Endothelial cell of umbilical vein (primary cell): ENCODE measurements at regions not wholly inside any gene's neighbourhood (a gene's known extent, or its start where the extent isn't known, plus 50 kb on each side); places are given as distances from the start of the nearest gene placed in this dataset.

ENCODE experiments used
- CTCF ChIP-seq, 2 donors: IDR thresholded peaks; 1 replicate in 1 of 2; 2 replicates in 1 of 2; pipeline ENCODE4 v1.5.1; 2011; ENCODE audit warnings: low read length in 2 of 2, mild to moderate bottlenecking in 2 of 2, moderate library complexity in 2 of 2, control low read depth in 1 of 2, inconsistent platforms in 1 of 2, low read depth in 1 of 2; ENCODE audit not compliant: insufficient read depth in 1 of 2; ENCODE audit errors: extremely low read depth in 1 of 2
- EZH2 ChIP-seq: IDR thresholded peaks from 2 replicates; pipeline ENCODE4 v1.6.1; 2012; ENCODE audit warnings: borderline replicate concordance, low read depth, mild to moderate bottlenecking, moderate library complexity, low read length, inconsistent platforms; ENCODE audit not compliant: severe bottlenecking
- FOS ChIP-seq: IDR thresholded peaks from 2 replicates; pipeline ENCODE4 v1.6.1; 2011; ENCODE audit warnings: mild to moderate bottlenecking, low read length, moderate library complexity, borderline replicate concordance; ENCODE audit not compliant: insufficient read depth

GRCh38 chr19:30881281-30881680, 468.0 kb downstream of the TSHZ3 start:
- no peak for TF ChIP-seq FOS
- TF ChIP-seq CTCF (IDR thresholded peaks at IDR 0.05; ENCODE audit: extremely low read depth in 1 of 2, insufficient read depth in 1 of 2, low read depth in 1 of 2, low read length in 2 of 2), result no peak
- TF ChIP-seq EZH2, result no peak
